ENCODE measurements at regions not wholly inside any gene's neighbourhood (a gene's known extent, or its start where the extent isn't known, plus 50 kb on each side); places are given as distances from the start of the nearest gene placed in this dataset.

DNA sequence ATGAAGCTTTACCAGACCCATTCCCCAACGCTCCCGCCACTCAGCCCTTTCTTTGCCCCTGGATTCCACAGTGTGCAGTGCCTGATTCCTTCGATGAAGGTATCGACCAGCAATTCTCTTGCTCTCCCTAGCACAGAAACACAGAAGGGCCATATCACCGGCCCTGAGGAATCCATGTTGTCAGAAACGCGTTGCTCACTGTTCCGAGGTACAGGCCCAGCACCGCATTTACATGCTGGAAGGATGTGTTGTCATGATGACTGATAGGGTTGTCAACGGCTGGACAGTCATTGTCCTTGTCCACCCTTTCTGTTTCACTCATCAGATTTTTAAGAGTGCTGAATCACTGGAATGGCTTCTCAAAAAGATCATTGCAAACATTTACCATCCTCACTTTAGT lies 57.2 kb upstream of the GPR6 start:
- TF ChIP-seq, protein P1, sequence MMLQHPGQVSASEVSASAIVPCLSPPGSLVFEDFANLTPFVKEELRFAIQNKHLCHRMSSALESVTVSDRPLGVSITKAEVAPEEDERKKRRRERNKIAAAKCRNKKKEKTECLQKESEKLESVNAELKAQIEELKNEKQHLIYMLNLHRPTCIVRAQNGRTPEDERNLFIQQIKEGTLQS (IDR thresholded peaks at IDR 0.05) = no peak
- TF ChIP-seq CTCF (IDR thresholded peaks at IDR 0.05; ENCODE audit: low read depth, low read length, missing input control) (no peak), SP1 (IDR thresholded peaks at IDR 0.05) (no peak), RAD21 (IDR thresholded peaks at IDR 0.05) (no peak), GABPA (IDR thresholded peaks at IDR 0.05 in 1 of 2, conservative IDR thresholded peaks at IDR 0.05 in 1 of 2) (no peak)
- TF ChIP-seq, protein P2, sequence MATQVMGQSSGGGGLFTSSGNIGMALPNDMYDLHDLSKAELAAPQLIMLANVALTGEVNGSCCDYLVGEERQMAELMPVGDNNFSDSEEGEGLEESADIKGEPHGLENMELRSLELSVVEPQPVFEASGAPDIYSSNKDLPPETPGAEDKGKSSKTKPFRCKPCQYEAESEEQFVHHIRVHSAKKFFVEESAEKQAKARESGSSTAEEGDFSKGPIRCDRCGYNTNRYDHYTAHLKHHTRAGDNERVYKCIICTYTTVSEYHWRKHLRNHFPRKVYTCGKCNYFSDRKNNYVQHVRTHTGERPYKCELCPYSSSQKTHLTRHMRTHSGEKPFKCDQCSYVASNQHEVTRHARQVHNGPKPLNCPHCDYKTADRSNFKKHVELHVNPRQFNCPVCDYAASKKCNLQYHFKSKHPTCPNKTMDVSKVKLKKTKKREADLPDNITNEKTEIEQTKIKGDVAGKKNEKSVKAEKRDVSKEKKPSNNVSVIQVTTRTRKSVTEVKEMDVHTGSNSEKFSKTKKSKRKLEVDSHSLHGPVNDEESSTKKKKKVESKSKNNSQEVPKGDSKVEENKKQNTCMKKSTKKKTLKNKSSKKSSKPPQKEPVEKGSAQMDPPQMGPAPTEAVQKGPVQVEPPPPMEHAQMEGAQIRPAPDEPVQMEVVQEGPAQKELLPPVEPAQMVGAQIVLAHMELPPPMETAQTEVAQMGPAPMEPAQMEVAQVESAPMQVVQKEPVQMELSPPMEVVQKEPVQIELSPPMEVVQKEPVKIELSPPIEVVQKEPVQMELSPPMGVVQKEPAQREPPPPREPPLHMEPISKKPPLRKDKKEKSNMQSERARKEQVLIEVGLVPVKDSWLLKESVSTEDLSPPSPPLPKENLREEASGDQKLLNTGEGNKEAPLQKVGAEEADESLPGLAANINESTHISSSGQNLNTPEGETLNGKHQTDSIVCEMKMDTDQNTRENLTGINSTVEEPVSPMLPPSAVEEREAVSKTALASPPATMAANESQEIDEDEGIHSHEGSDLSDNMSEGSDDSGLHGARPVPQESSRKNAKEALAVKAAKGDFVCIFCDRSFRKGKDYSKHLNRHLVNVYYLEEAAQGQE (IDR thresholded peaks at IDR 0.05) = no peak

Data from liver (tissue), 3 donors.